Mesothelial cell of epicardium (in vitro differentiated cells): ENCODE measurements at regions not wholly inside any gene's neighbourhood (a gene's known extent, or its start where the extent isn't known, plus 50 kb on each side); places are given as distances from the start of the nearest gene placed in this dataset.

Experiments
- DNase-seq, 2 experiments: peaks; one replicate each; pipeline ENCODE4 v3.0.0; 2021; ENCODE audit warnings: low spot score in 2 of 2; ENCODE audit not compliant: unreplicated experiment in 2 of 2
- H3K27ac Mint-ChIP-seq: 2 replicates; pipeline ENCODE4 v1.8.0; 2021; ENCODE audit warnings: mixed read lengths
- H3K27me3 Mint-ChIP-seq: 2 replicates; pipeline ENCODE4 v1.8.0; 2021; ENCODE audit warnings: low read depth, mixed read lengths
- H3K36me3 Mint-ChIP-seq: 2 replicates; pipeline ENCODE4 v1.8.0; 2021; ENCODE audit warnings: mixed read lengths
- H3K4me1 Mint-ChIP-seq: 2 replicates; pipeline ENCODE4 v1.8.0; 2021; ENCODE audit warnings: mixed read lengths
- H3K4me3 Mint-ChIP-seq: 2 replicates; pipeline ENCODE4 v1.8.0; 2021; ENCODE audit warnings: mild to moderate bottlenecking, moderate library complexity, mixed read lengths
- H3K9me3 Mint-ChIP-seq: 2 replicates; pipeline ENCODE4 v1.8.0; 2021; ENCODE audit warnings: mixed read lengths
- TF ChIP-seq, protein P1 (sequence below): fragments of 200-600 bp; sonication (generic); IDR thresholded peaks from one replicate; pipeline ENCODE4 v1.5.0; 2021; ENCODE audit warnings: antibody characterized with exemption; ENCODE audit not compliant: unreplicated experiment

DNA sequence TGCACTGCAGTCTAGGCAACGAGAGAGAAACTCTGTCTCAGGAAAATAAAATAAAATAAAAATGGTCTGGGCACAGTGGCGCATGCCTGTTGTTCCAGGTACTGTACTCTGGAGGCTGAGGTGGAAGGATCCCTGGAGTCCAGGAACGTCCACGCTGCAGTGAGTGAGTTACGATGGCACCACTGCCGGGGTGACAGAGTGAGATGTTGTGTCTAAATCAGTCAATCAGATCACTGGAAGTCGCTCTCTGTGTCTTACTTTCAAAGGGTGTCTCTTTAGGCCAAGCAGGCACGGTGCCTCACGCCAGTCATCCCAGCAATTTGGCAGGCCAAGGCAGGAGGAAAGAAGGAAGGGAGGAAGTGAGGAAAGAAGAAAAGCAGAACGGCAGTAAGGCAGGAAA lies 112.2 kb upstream of the ANKRD30BL start:
- peaks cover 1% of the 10 kb centered on the region for H3K36me3 Mint-ChIP-seq
- H3K9me3 Mint-ChIP-seq: peaks cover 5% of the 10 kb centered on the region
- H3K27me3 Mint-ChIP-seq: no peaks in the 10 kb centered on the region
- no peak for DNase-seq
- H3K27ac Mint-ChIP-seq: no peak overlapping the region
- no peak overlapping the region for H3K4me3 Mint-ChIP-seq
- no peaks in the 10 kb centered on the region for H3K4me1 Mint-ChIP-seq
- TF ChIP-seq, protein P1, sequence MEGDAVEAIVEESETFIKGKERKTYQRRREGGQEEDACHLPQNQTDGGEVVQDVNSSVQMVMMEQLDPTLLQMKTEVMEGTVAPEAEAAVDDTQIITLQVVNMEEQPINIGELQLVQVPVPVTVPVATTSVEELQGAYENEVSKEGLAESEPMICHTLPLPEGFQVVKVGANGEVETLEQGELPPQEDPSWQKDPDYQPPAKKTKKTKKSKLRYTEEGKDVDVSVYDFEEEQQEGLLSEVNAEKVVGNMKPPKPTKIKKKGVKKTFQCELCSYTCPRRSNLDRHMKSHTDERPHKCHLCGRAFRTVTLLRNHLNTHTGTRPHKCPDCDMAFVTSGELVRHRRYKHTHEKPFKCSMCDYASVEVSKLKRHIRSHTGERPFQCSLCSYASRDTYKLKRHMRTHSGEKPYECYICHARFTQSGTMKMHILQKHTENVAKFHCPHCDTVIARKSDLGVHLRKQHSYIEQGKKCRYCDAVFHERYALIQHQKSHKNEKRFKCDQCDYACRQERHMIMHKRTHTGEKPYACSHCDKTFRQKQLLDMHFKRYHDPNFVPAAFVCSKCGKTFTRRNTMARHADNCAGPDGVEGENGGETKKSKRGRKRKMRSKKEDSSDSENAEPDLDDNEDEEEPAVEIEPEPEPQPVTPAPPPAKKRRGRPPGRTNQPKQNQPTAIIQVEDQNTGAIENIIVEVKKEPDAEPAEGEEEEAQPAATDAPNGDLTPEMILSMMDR: no peak

DNA sequence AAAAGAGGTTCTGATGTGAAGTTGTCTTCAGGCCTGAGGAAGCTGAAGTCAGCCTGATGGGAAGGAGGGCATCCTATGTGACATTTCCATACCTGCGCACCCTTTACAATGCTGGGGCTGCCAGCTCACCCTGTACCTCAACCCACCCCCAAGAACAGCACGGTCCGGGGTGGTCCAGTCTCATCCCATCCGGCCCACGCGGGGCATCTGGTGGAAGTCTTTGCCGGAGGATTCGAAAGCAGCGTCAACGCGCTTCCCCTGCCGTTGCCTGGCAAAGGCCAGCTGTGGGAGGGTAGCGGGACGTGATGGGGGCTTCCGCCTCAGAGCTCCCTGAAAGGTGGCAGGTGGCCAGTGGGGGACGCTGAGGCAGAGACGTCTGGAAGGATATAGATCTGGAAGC lies 113.6 kb upstream of the ANKRD30BL start:
- Mint-ChIP-seq H3K9me3 (peaks cover 12% of the 10 kb centered on the region), H3K27me3 (no peaks in the 10 kb centered on the region), H3K4me3 (no peak overlapping the region), H3K27ac (no peak overlapping the region), H3K4me1 (no peaks in the 10 kb centered on the region), H3K36me3 (peaks cover 1% of the 10 kb centered on the region)
- TF ChIP-seq, protein P1: no peak
- DNase-seq: no peak

DNA sequence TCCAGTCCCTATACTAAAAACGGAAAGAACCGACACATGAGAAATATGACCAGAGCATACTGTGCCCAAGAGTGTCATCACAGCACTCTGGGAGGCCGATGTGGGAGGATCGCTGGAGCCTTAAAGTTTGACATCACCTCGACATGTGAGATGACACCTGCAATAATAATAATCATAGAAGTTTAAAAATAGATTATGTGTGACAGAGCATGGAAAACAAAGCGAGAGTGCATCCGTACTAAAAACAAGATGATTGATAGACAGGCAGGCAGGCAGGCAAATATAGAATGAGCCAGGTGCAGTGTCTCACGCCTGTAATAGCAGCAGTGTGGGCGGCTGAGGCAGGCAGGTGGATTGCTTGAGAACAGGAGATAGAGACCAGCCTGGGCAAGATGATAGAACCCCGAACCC lies 114.8 kb upstream of the ANKRD30BL start:
- Mint-ChIP-seq H3K27ac (no peak overlapping the region), H3K27me3 (no peaks in the 10 kb centered on the region), H3K4me3 (no peak overlapping the region), H3K9me3 (peaks cover 18% of the 10 kb centered on the region), H3K36me3 (peaks cover 1% of the 10 kb centered on the region), H3K4me1 (no peaks in the 10 kb centered on the region)
- no peak for DNase-seq
- TF ChIP-seq, protein P1: no peak

DNA sequence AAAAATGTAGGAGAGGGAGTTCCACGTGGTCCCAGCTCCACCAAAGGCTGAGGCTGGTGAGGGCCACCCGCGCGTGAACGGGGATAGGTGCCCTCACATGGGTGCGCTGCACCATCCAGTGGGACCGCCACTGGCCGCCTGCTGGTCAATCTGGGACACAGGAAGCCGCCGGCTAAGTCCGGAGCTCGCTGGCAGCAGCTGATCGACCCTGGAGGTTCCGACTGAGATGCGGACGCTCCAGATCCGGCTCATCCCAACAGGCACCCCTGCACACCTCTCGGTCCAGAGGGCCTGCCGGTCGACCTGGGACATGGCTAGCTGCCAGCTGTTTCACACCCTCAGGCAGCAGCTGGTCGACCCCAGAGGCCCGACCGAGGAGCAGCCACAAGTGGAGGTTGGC lies 116.5 kb upstream of the ANKRD30BL start:
- peaks cover 13% of the 10 kb centered on the region for H3K27me3 Mint-ChIP-seq
- H3K4me3 Mint-ChIP-seq: no peak overlapping the region
- DNase-seq: no peak
- no peak overlapping the region for H3K27ac Mint-ChIP-seq
- TF ChIP-seq, protein P1: no peak
- no peaks in the 10 kb centered on the region for H3K4me1 Mint-ChIP-seq
- peaks cover 18% of the 10 kb centered on the region for H3K9me3 Mint-ChIP-seq
- peaks cover 1% of the 10 kb centered on the region for H3K36me3 Mint-ChIP-seq

DNA sequence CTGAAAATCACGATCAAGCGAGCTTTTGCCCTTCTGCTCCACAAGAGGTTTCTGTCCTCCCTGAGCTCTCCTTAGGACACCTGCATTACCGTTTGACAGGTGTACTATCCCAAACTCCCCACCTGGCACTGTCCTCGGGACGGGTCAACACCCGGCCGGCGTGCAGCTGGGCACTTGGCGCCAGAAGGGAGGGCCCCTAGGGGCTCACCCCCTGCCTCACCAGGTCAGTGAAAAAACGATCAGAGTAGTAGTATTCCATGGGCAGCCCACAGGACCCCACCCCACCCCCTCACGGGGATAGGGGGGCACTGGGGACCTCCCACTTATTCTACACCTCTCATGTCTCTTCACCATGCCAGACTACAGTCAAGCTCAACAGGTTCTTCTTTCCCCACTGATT lies 117.6 kb upstream of the ANKRD30BL start:
- H3K27me3 Mint-ChIP-seq: peaks cover 14% of the 10 kb centered on the region
- no peaks in the 10 kb centered on the region for H3K4me1 Mint-ChIP-seq
- no peak overlapping the region for H3K27ac Mint-ChIP-seq
- peaks cover 18% of the 10 kb centered on the region for H3K9me3 Mint-ChIP-seq
- DNase-seq: no peak
- H3K4me3 Mint-ChIP-seq: no peak overlapping the region
- H3K36me3 Mint-ChIP-seq: peaks cover 1% of the 10 kb centered on the region
- TF ChIP-seq, protein P1: no peak
